CD4-positive, alpha-beta T cell treated with Interleukin-12 subunit alpha and Interleukin-12 subunit beta, for 1 hour (primary cell): ENCODE measurements at regions not wholly inside any gene's neighbourhood (a gene's known extent, or its start where the extent isn't known, plus 50 kb on each side); places are given as distances from the start of the nearest gene placed in this dataset.
"Not testable (repeated sequence)": the region's sequence is repeated elsewhere in the genome, so short reads cannot be mapped to it uniquely, and the experiment has no call there.

Source experiments
- DNase-seq: peaks from one replicate; pipeline ENCODE4 v3.0.0-alpha.2; 2020

DNA sequence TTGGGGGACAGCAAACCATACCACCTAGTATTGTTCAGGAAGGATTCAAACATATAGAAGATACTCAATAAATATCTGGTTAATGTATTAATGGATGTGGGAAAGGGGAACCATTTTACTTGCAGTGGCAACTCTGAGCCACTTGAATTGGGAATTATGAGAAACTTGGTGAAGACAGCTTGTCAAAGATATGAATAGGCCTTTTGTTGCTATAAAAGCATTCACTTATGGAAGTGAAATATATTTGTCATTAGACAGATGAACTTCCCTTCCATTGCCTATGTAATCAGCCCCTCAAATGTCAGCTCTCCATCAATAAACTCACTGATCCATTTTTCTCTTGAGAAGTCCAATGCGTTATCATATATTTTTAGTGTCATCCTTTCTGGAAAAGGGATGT, 56.1 kb downstream of the GPR85 start:
- DNase-seq, result no peak

DNA sequence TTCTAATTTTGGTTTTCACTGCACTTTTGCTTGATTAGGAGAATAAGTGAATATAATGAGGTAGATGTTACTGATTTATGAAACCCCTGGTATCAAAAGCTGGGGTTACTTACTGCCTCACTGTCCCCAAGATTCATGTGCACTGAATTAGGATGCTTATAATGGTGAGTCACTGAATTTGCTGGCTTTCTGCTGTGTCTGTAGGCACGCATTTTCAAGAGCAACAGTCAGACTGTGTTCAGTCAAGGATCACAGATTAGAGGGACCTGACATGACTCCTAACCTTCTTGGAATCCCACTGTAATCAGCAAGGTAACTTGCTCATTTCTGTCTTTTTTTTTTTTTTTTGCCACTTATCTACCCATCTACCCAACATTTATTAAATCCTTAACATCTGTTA, 59.7 kb downstream of the GPR85 start:
- DNase-seq, result no peak

DNA sequence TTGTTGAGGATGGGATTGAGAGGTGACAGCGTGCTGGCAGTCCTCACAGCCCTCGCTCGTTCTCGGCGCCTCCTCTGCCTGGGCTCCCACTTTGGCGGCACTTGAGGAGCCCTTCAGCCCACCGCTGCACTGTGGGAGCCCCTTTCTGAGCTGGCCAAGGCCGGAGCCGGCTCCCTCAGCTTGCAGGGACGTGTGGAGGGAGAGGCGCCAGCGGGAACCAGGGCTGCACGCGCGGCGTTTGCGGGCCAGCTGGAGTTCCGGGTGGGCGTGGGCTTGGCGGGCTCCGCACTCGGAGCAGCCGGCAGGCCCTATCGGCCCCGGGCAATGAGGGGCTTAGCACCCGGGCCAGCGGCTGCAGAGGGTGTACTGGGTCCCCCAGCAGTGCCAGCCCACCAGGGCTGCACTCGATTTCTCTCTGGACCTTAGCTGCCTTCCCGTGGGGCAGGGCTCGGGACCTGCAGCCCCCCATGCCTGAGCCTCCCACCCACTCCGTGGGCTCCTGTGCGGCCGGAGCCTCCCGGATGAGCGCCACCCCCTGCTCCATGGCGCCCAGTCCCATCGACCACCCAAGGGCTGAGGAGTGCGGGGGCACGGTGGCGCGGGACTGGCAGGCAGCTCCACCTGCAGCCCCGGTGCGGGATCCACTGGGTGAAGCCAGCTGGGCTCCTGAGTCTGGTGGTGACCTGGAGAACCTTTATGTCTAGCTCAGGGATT, 69.3 kb downstream of the GPR85 start:
- DNase-seq, result not testable (repeated sequence)

DNA sequence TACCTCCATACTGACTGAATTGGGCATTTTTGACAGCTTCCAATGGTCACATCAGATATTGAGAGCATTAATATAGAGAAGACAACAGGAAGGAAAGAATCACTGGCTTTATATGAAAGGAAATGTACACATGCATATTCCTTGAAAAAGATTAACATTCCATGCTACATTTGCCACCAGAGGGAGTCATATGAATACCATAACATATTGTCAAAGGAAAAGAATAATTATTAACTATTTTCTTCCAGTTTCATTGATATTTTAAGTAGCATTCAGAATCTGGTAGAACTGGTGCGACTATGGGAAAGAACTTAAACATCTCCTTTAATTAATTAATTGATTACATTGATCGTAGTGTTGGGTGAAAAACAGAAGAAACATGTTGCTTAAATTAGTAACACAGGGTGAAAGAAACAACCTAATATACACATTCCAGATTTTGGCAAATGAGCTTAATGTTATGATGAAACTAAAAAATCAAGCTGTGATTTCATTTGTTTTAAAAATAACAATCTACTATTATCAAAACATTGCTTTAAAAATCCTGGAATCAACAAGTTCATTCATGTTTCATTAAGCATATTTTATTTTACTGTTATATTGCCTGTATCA, 71.5 kb downstream of the GPR85 start:
- no peak for DNase-seq

DNA sequence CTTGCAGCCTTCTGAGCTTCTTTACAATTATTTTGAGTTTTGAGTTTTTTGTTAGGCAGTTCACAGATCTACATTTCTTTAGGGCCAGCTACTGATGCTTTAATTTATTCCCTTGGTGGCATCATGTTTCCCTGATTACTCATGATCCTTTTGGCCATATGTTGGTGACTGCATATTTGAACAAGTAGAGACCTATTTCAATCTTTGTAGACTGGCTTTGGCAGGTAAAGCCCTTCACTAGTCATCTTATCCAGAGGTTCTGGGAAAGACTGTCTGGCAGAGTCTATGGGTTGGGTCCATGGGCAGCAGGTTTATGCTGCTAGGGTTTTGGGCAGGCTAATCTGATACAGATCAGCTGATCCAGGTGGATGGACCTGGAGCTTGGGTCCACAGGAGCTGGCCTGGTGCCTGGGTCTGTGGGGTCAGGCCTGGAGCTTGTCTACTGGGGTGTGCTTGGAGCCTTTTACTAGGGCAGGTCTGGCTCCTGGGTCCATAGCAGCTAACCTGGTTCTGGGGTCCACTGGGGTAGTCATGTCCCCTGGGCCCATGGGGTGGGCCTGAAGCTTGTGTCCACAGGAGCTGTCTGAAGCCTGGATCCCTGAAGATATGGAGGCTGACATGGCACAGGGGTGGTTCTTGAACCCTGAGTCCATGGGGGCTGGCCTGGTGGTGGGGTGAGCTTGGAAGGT, 72.7 kb downstream of the GPR85 start:
- DNase-seq, result no peak

DNA sequence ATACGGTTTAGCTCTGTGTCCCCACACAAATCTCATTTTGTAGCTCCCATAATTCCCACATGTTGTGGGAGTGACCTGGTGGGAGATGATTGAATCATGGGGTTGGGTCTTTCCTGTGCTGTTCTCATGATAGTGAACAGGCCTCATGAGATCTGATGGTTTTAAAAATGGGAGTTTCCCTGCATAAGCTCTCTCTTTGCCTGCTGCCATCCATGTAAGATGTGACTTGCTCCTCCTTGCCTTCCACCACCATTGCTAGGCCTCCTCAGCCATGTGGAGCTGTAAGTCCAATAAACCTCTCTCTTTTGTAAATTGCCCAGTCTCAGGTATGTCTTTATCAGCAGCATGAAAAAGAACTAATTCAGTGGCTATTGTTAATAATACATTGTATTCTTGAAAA, 73.8 kb downstream of the GPR85 start:
- DNase-seq, result not testable (repeated sequence)

DNA sequence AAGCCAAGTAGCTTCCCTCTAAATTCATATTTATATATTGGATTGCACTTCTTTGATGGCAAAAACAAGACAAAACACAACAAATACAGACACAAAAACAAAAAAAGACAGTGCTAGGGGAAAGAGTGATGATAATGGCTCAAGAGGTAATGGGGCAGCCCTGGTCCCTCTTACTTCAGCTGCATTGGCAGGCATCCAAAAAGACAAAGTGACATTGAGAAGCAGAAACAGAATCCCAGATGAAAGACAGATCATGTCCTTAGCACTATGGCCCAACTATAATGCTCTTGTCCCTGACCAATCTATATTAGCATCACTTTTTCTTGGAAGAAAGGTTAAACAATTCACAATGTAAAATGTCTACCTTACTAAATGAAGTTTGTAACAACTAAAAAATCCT, 76.2 kb downstream of the GPR85 start:
- no peak for DNase-seq

DNA sequence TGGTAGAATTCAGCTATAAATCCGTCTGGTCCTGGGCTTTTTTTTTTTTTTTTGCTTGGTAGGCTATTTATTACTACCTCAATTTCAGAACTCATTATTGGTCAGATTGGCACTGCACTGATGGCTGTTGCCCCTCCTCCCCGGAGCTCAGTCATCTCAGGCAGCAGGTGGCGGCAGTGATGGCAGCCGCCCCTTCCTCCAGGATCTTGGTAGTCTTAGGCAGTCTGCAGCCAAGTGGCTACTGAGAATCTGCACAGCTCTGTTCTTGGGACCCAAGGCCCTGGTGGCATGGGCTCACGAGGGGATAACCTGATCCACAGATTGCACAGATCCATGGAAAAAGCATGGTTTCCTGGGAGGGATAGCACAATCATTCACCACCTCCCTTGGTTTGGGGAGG, 77.9 kb downstream of the GPR85 start:
- no peak for DNase-seq

DNA sequence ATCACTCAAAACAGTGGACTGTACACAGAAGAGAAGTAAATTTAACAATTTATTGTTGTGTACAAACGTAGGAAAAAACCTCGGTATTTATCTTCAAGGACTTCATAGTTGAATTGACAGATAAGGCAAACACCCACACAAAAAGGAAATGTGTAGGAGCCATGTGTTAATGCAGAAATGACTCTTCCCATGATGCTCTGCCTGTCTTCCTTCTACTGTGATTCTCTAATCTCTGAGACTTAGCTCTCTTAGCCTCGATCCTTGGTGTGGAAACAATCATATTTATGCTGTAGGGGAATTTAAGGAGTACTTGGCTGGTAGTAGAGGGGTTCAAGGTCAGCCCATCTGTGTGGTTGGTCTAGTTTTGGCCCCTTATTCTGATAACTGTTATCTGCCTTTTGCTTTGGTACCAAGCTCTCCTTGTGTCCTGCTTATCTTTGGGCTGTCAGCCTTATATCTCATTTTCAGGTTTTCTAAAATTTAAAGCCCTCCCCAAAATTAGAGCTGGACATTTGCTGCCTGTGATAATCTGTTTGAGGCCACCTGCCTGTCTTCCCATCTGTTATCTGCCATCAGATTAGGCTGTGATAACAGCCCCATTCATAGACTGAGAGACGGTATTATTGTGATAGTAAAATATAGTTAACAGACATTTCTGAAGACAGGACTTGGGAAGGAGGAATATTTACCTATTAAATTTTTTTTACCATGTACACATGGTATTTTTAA, 81.7 kb downstream of the GPR85 start:
- no peak for DNase-seq

DNA sequence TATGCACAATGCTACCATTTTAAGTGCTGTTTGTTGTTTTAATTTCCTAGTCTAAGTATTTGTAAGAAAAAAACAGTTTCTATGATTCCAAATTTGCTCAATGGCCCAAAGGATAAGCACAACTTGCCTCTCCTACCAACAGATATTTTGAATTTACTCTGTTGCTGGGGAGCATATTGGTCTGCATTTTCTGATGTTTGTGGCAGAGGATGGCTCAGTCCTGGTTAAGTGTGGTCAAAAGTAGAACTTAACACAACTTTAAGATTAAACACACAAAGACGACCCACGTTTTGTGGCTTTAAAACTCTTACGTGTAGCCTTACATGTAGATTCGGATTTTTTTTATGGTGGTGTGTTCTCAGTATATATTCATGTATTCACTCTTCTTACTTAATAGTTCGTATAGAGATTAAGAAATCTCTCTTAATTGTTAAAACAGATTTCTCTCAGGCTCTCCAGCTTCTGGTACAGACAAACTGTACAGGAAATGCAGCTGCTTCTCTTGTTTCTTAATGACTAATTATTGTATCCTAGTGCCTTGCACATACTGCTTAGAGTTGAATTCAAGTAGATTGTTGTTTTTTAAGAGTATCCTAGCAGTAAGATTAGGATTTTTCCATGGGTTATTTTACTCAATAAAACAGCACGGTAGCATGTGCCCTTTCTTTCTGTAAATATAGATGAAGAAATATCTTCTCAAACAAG, 86.2 kb downstream of the GPR85 start:
- no peak for DNase-seq

DNA sequence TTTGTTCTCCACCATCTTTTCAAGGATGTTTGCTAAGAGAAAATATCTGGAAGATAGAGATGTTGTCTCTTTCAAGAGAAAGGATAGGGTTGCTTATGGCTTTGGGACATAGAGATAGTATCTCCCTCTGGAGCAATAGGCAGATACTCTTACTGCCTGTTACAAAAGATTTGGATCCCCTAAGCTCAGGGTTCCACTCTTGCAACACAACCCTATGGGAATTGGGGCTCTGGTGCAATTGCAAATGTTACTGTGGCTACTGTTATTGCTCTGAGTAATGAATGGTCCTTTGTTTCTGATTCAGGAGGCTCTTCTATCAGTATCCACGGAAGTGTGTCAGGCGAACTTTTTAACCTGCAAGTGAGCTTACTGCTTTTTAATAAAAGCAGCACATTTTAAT, 88.8 kb downstream of the GPR85 start:
- DNase-seq, result no peak

DNA sequence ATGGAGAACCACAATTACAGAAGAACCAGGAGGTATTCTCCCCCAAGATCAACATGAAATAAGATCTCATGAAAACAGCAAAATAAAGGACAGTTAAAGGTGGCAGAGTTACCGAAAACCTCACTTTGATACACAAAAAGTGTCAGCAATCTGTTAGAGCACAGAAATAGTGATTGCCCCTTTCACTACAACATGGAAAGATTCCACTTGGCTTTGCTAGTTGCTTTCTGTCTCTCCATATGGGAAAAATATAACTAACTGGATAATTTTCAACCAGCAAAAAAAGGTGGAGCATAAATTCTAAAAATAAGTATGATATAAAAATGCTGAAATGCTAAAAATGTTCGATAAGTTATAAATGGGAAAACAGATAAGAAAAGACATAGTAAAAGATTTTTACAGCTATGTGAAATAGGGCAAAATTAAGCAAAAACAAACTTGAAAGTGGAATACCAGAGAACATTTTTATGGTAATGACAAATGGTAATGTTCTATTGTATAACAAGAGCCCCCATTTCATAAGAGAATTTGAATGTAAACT, 90.2 kb downstream of the GPR85 start:
- no peak for DNase-seq

DNA sequence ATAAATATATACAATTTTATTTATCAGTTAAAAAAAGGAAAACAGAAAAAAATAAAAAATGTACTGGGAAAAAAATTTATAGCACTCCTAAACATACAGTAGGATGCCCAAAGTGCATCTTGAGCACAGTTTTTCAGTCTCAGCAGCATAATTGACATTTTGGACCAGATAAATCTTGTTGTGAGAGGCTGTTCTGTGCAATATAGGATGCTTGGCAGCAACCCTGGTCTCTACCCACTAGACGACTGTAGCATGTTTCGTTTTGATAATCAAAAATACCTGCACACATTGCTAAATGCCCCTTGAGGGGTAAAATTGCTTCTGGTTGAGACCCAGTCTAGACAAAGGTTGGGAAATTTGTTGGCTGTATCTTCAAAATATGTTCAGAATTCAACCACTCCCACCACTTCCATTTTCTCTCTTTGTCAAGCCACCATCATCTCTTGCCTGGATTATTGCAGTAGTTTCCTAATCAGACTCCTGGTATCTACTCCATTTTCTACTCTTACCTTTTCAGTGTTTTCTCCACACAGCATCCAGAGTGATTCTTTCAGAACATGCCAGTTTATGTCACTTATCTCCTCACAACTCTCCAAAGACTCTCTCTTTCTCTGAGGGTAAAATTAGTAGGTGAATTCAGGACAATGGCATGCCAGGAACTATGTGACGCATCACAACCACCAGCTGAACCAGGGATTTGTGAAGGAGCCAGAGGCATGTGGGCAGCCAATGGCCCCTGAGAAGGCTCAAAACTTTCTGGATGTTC, 91.4 kb downstream of the GPR85 start:
- DNase-seq, result no peak

DNA sequence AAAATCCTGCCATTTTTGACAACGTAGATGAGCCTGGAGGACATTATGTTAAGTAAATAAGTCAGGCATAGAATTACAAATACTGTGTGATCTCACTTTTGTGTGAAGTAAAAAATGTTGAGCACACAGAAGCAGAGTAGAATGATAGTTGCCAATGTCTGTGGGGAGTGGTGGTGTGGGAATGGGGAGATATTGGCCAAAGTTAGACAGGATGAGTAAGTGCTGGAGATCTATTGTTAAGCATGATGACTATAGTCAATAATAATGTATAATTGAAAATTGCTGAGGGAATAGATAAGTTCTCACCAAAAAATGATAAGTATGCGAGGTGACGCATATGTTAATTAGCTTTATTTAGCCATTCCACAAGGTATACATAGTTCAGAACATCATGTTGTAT, 92.0 kb downstream of the GPR85 start:
- DNase-seq, result no peak

DNA sequence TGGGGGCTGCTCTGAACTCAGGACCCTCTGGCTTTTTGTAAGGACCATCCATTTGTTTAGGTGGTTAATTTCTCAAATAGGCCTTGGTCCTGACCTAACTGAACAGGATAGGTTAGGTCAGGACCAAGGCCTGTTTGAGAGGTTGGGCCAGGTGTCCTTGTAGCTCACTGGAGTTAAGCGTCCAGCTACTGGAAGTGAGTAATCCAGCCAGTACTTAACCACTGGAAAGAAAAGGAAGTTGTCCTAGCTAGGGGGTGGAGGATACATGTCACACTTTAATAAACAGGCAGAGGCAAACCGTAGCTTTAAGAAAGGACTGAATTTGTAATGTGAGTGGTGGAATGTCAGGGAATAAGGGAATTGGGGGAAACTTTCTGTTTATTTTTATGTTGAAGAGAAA, 96.0 kb downstream of the GPR85 start:
- DNase-seq, result no peak

DNA sequence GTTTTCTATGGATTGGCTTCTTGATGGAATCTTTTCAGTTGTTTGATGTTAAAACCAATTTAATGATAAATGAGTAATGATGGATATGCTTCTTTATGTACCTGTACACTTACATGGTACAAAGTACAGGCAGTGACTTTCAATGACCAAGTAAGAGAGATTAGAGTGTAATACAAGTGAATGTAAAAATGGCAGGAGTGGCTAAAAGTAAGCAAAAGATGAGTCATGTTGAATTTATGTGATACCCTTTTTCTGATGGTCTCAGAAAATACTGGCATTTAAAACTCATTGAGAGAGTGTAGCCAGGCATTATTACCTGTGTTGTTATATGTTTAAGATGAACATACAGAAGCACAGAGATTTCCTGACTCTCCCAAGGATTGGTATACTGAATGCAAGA, 97.1 kb downstream of the GPR85 start:
- DNase-seq, result no peak

DNA sequence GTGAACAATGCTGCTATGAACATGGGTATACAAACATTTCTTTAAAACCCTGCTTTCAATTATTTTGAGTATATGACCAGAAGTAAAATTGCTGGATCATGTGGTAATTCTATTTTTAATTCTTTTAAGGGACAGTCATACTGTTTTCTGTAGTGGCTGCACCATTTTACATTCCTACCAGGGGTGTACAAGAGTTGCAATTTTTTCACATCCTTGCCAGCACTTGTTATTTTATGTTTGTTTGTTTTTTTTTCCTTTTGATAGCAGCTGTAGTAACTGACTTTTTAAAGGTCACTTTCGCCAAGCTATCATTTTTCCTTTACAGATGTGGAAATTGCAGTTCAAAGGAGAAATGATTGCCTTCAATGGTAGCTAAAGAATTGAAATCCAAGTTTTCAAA, 99.5 kb downstream of the GPR85 start:
- no peak for DNase-seq

DNA sequence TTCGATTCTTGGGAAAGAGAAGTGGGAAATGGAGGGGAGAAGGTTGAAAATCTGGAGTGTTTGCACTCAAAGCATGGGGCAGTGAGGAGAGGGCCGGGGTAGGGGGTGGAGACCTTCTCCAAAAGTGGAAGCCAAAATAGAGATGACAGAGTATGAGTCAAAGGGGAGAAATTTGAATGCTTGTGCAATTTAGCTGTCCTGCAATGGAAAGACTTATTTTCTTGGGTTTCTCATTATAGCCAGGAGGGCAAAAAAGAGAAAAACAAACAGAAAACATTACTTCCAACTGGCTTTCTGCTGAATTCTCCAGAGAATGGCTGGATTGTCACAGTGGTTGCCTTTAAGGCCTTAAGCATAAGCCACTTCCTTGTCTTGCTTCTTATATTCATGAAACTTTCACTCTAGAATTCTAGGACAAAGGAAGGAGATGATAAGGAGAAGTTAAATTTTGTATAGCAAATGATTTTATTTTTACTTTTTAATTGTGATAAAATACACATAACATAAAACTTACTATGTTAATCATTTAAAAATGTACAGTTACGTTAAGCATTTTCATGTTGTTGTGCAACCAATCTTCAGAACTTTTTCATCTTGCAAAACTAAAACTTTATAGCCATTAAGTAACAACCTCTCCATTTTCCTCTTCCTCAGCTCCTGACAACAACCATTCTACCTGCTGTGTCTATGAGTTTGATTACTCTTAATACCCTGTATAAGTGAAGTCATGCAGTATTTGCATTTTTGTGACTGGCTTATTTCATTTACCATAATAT, 100.2 kb downstream of the GPR85 start:
- no peak for DNase-seq

DNA sequence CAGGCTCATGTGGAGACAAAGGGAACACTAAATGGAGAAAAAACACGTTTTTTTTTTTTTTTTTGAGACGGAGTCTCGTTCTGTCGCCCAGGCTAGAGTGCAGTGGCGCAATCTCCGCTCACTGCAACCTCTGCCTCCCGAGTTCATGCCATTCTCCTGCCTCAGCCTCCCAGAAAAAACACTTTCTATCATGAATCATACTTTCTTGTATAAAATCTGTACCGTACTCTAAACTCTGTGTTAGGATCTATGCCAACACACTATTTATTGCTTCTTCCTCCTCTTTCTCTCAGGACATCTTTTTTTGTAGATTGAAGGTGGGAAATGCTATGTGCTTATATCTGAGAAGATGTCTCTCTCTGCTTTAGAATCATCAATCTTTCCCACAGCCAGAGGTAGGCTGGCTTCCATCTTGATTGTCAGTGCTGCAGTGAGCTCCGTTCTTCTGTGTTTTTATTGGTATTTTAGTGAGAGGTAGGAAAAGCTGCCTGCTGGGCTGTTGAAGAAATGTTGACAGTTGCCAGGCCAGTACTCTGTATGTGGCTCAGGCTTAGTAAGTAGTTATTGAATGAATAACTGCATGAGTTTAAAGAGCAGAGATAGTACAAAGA, 101.1 kb downstream of the GPR85 start:
- DNase-seq, result no peak

DNA sequence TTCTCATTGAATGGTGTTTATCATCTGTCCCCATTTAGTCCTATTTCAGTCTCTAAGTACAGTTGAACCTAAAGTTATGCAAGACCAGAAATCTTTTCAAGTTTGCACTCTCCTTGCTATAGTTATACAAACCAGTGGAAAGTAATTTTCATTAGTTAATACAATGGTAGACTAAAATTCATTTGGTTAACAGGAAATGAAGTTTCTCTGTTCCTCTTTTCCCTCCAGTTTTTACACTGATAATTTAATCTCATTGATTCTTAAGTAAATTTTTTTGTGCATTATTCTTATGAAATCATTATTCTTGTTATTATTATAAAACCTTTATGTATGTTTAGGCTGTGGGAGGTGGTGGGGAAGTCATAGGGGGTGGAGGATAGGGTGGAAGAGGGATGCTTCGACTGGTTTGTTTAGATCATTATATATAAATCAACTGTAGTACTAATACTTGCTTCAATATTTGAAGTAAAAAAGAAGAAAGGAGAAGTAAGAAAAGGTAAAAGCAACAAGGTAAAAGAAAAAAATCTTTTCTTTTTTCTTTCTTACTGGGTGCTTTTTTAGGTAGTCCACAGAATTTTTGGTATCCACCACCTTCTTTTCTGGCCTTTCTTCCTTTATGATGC, 104.1 kb downstream of the GPR85 start:
- DNase-seq, result no peak
